ENCODE measurements at regions not wholly inside any gene's neighbourhood (a gene's known extent, or its start where the extent isn't known, plus 50 kb on each side); places are given as distances from the start of the nearest gene placed in this dataset.

DNA sequence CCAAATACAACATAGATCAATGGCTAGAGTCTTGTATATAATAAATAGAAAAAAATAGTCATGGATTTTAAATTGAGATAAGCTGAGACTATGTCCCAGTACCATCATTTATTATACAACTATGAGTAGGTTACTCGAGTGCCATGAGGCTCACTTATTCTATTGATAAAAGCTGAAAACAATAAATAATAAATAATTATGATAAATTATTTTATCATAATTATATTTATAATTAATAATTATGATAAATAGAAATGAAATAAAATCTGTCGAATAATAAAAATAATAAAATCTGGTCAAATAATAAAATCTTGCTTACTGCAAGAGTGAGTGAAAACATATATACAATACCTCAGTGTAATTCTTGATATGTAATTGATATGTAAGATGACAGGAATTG lies 801.4 kb downstream of the FAM181B start:
- no peaks in the 10 kb centered on the region for H3K9me3 ChIP-seq (ENCODE audit: control insufficient read depth, low read length)
- H3K4me1 ChIP-seq (ENCODE audit: control insufficient read depth, insufficient read depth, low read length), result no peaks in the 10 kb centered on the region

GRCh38 chr11:81920205-81920604 lies 813.5 kb downstream of the FAM181B start:
- no peak for DNase-seq (ENCODE audit: low read depth)
- H3K36me3 ChIP-seq (ENCODE audit: control insufficient read depth, insufficient read depth, low read length, severe bottlenecking), result no peaks in the 10 kb centered on the region
- no peaks in the 10 kb centered on the region for H3K9me3 ChIP-seq (ENCODE audit: control insufficient read depth, low read length)
- no peak overlapping the region for H3K4me3 ChIP-seq (ENCODE audit: low read length)
- no peak overlapping the region for H3K9ac ChIP-seq (ENCODE audit: low read length)
- H3K4me1 ChIP-seq (ENCODE audit: control insufficient read depth, insufficient read depth, low read length), result no peaks in the 10 kb centered on the region
- no peaks in the 10 kb centered on the region for H3K27me3 ChIP-seq (replicated peaks; ENCODE audit: control insufficient read depth, insufficient read depth, low read length)

More for the DNA sequence above, 801.4 kb downstream of the FAM181B start:
- Histone ChIP-seq H3K9ac (ENCODE audit: low read length) (no peak overlapping the region), H3K27me3 (replicated peaks; ENCODE audit: control insufficient read depth, insufficient read depth, low read length) (no peaks in the 10 kb centered on the region), H3K4me3 (ENCODE audit: low read length) (no peak overlapping the region), H3K36me3 (ENCODE audit: control insufficient read depth, insufficient read depth, low read length, severe bottlenecking) (no peaks in the 10 kb centered on the region)
- no peak for DNase-seq (ENCODE audit: low read depth)

GRCh38 chr11:81916451-81916850 lies 817.2 kb downstream of the FAM181B start:
- H3K4me1 ChIP-seq (ENCODE audit: control insufficient read depth, insufficient read depth, low read length), result no peaks in the 10 kb centered on the region
- no peak for DNase-seq (ENCODE audit: low read depth)
- H3K9me3 ChIP-seq (ENCODE audit: control insufficient read depth, low read length), result no peaks in the 10 kb centered on the region
- no peak overlapping the region for H3K9ac ChIP-seq (ENCODE audit: low read length)
- no peak overlapping the region for H3K4me3 ChIP-seq (ENCODE audit: low read length)
- H3K36me3 ChIP-seq (ENCODE audit: control insufficient read depth, insufficient read depth, low read length, severe bottlenecking), result no peaks in the 10 kb centered on the region
- H3K27me3 ChIP-seq (replicated peaks; ENCODE audit: control insufficient read depth, insufficient read depth, low read length), result no peaks in the 10 kb centered on the region

GRCh38 chr11:81915045-81915444 lies 818.6 kb downstream of the FAM181B start:
- Histone ChIP-seq H3K9me3 (ENCODE audit: control insufficient read depth, low read length) (no peaks in the 10 kb centered on the region), H3K36me3 (ENCODE audit: control insufficient read depth, insufficient read depth, low read length, severe bottlenecking) (no peaks in the 10 kb centered on the region), H3K4me3 (ENCODE audit: low read length) (no peak overlapping the region), H3K27me3 (replicated peaks; ENCODE audit: control insufficient read depth, insufficient read depth, low read length) (no peaks in the 10 kb centered on the region), H3K4me1 (ENCODE audit: control insufficient read depth, insufficient read depth, low read length) (no peaks in the 10 kb centered on the region), H3K9ac (ENCODE audit: low read length) (no peak overlapping the region)
- no peak for DNase-seq (ENCODE audit: low read depth)

- Histone ChIP-seq H3K27me3 (replicated peaks; ENCODE audit: control insufficient read depth, insufficient read depth, low read length) (no peaks in the 10 kb centered on the region), H3K4me3 (ENCODE audit: low read length) (no peak overlapping the region), H3K9ac (ENCODE audit: low read length) (no peak overlapping the region), H3K36me3 (ENCODE audit: control insufficient read depth, insufficient read depth, low read length, severe bottlenecking) (no peaks in the 10 kb centered on the region), H3K9me3 (ENCODE audit: control insufficient read depth, low read length) (no peaks in the 10 kb centered on the region), H3K4me1 (ENCODE audit: control insufficient read depth, insufficient read depth, low read length) (no peaks in the 10 kb centered on the region)
- no peak for DNase-seq (ENCODE audit: low read depth)
Measured at GRCh38 chr11:81913793-81914192, 819.9 kb downstream of the FAM181B start.

GRCh38 chr11:81907996-81908395 lies 825.7 kb downstream of the FAM181B start:
- Histone ChIP-seq H3K4me3 (ENCODE audit: low read length) (no peak overlapping the region), H3K4me1 (ENCODE audit: control insufficient read depth, insufficient read depth, low read length) (no peaks in the 10 kb centered on the region), H3K27me3 (replicated peaks; ENCODE audit: control insufficient read depth, insufficient read depth, low read length) (no peaks in the 10 kb centered on the region)

GRCh38 chr11:81899156-81899555 lies 834.5 kb downstream of the FAM181B start:
- DNase-seq (ENCODE audit: low read depth), result no peak
- Histone ChIP-seq H3K36me3 (ENCODE audit: control insufficient read depth, insufficient read depth, low read length, severe bottlenecking) (no peaks in the 10 kb centered on the region), H3K4me1 (ENCODE audit: control insufficient read depth, insufficient read depth, low read length) (no peaks in the 10 kb centered on the region), H3K27me3 (replicated peaks; ENCODE audit: control insufficient read depth, insufficient read depth, low read length) (no peaks in the 10 kb centered on the region), H3K9me3 (ENCODE audit: control insufficient read depth, low read length) (no peaks in the 10 kb centered on the region), H3K4me3 (ENCODE audit: low read length) (no peak overlapping the region), H3K9ac (ENCODE audit: low read length) (no peak overlapping the region)

More at GRCh38 chr11:81907996-81908395, 825.7 kb downstream of the FAM181B start:
- DNase-seq (ENCODE audit: low read depth), result no peak
- Histone ChIP-seq H3K9me3 (ENCODE audit: control insufficient read depth, low read length) (no peaks in the 10 kb centered on the region), H3K36me3 (ENCODE audit: control insufficient read depth, insufficient read depth, low read length, severe bottlenecking) (no peaks in the 10 kb centered on the region), H3K9ac (ENCODE audit: low read length) (no peak overlapping the region)

DNA sequence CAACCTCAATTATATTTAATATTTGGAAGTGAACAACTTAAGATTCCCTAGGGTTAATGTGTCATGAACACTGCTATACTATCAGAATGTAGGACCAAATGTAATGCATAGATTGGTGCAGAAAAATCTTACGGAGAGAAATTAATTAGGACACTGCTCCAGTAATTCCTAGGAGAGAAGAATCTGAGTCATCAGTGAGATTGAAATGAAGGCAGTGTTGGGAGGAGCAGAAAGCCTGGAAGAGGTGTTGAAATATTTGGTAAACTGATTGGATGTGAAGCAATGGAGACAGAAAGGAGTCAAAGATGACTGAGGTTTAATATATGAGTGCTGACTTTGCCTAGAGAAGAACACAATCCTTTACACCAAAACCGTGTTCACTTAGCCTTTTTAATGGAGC lies 836.0 kb downstream of the FAM181B start:
- DNase-seq (ENCODE audit: low read depth), result no peak
- H3K27me3 ChIP-seq (replicated peaks; ENCODE audit: control insufficient read depth, insufficient read depth, low read length), result no peaks in the 10 kb centered on the region
- H3K9ac ChIP-seq (ENCODE audit: low read length), result no peak overlapping the region
- no peaks in the 10 kb centered on the region for H3K4me1 ChIP-seq (ENCODE audit: control insufficient read depth, insufficient read depth, low read length)
- H3K9me3 ChIP-seq (ENCODE audit: control insufficient read depth, low read length), result no peaks in the 10 kb centered on the region
- H3K4me3 ChIP-seq (ENCODE audit: low read length), result no peak overlapping the region
- H3K36me3 ChIP-seq (ENCODE audit: control insufficient read depth, insufficient read depth, low read length, severe bottlenecking), result no peaks in the 10 kb centered on the region

DNA sequence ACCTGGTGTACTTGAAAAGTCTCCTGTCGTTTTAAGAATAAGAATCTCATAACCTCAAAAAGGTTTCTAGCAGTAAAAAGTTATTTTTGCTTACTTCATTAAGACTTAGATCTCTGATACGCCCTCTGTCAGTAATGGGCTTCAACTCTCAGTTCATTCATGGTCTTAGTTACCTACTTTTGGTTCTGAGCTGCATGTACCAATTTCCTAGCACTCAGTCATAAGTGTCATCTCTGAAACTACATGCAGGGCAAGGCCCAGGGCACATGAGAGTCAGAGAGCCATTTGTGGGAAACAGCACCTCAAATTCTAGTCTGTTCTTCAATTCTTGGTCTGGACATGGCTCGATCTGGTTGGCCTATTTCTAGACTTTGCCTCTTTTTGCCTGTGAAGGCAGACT lies 838.4 kb downstream of the FAM181B start:
- no peaks in the 10 kb centered on the region for H3K9me3 ChIP-seq (ENCODE audit: control insufficient read depth, low read length)
- H3K9ac ChIP-seq (ENCODE audit: low read length), result no peak overlapping the region
- DNase-seq (ENCODE audit: low read depth), result no peak

DNA sequence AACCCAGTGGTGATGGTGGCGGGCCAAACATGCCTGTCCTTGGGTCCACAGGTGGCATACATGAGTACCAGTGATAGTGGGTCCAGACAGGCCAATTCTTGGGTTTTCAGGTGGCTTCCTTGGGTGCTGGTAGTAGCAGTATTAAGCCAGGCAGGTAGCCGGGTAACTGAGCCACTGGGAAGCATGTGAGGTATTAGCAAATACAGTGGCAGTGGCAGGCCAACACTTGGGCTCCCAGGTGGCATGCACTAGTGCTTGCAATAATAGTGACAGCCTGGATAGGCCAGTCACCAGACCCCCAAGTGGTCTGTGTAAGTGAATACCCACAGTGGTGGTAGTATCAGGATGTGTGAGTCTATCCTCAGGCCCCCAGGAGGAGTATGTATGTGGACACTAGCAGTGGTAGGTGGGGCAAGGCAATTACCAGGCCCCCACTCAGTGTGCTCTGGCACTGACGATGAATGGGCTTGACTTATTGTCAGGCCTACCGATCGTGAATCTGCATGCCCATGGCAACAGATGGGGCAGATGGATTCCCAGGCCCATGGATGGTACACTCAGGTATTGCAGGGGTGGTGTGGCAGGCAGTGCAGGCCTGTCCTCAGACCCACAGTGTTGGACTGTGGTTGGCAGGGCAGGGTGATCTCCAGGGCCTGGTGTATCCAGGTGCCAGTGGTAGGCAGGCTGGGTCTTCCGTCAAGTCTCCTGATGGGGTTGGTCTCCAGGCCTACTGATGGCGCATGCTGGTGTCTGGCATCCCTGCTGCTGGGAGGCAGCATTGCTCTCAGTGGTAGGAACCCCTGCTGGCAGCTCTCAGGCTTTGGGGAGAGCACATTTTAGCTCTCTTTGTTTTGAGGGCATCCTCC lies 840.7 kb downstream of the FAM181B start:
- Histone ChIP-seq H3K36me3 (ENCODE audit: control insufficient read depth, insufficient read depth, low read length, severe bottlenecking) (no peaks in the 10 kb centered on the region), H3K4me1 (ENCODE audit: control insufficient read depth, insufficient read depth, low read length) (no peaks in the 10 kb centered on the region), H3K4me3 (ENCODE audit: low read length) (no peak overlapping the region), H3K9me3 (ENCODE audit: control insufficient read depth, low read length) (peaks cover 8% of the 10 kb centered on the region), H3K27me3 (replicated peaks; ENCODE audit: control insufficient read depth, insufficient read depth, low read length) (no peaks in the 10 kb centered on the region), H3K9ac (ENCODE audit: low read length) (no peak overlapping the region)
- no peak for DNase-seq (ENCODE audit: low read depth)

More for the DNA sequence above, 838.4 kb downstream of the FAM181B start:
- Histone ChIP-seq H3K36me3 (ENCODE audit: control insufficient read depth, insufficient read depth, low read length, severe bottlenecking) (no peaks in the 10 kb centered on the region), H3K4me3 (ENCODE audit: low read length) (no peak overlapping the region), H3K27me3 (replicated peaks; ENCODE audit: control insufficient read depth, insufficient read depth, low read length) (no peaks in the 10 kb centered on the region), H3K4me1 (ENCODE audit: control insufficient read depth, insufficient read depth, low read length) (no peaks in the 10 kb centered on the region)

DNA sequence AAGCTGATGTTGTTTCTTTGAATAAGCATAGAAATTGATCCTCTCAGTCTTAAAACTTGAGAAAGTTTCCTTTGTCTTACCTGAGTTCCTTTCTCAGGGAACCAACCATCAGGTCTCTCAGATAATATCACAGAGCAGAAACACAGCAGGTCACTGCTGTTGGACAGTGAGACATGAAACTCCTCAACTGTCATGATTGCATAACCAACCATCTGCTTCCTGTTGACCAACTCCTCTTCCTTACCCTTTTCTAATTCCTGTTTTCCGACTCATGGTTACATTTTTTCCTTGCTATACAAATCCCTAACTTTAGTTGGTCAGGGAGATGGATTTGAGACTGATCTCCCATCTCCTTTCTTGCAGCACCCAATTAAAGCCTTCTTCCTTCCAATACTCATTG lies 845.3 kb downstream of the FAM181B start:
- Histone ChIP-seq H3K9me3 (ENCODE audit: control insufficient read depth, low read length) (peaks cover 8% of the 10 kb centered on the region), H3K36me3 (ENCODE audit: control insufficient read depth, insufficient read depth, low read length, severe bottlenecking) (no peaks in the 10 kb centered on the region), H3K9ac (ENCODE audit: low read length) (no peak overlapping the region), H3K4me3 (ENCODE audit: low read length) (no peak overlapping the region), H3K4me1 (ENCODE audit: control insufficient read depth, insufficient read depth, low read length) (no peaks in the 10 kb centered on the region), H3K27me3 (replicated peaks; ENCODE audit: control insufficient read depth, insufficient read depth, low read length) (no peaks in the 10 kb centered on the region)
- no peak for DNase-seq (ENCODE audit: low read depth)

GRCh38 chr11:81887671-81888070 lies 846.0 kb downstream of the FAM181B start:
- DNase-seq (ENCODE audit: low read depth), result no peak
- no peaks in the 10 kb centered on the region for H3K4me1 ChIP-seq (ENCODE audit: control insufficient read depth, insufficient read depth, low read length)
- H3K9ac ChIP-seq (ENCODE audit: low read length), result no peak overlapping the region
- H3K27me3 ChIP-seq (replicated peaks; ENCODE audit: control insufficient read depth, insufficient read depth, low read length), result no peaks in the 10 kb centered on the region
- peaks cover 8% of the 10 kb centered on the region for H3K9me3 ChIP-seq (ENCODE audit: control insufficient read depth, low read length)
- no peak overlapping the region for H3K4me3 ChIP-seq (ENCODE audit: low read length)
- H3K36me3 ChIP-seq (ENCODE audit: control insufficient read depth, insufficient read depth, low read length, severe bottlenecking), result no peaks in the 10 kb centered on the region

Data from adipocyte (in vitro differentiated cells).